ENCODE measurements at regions not wholly inside any gene's neighbourhood (a gene's known extent, or its start where the extent isn't known, plus 50 kb on each side); places are given as distances from the start of the nearest gene placed in this dataset.
"Not testable (repeated sequence)": the region's sequence is repeated elsewhere in the genome, so short reads cannot be mapped to it uniquely, and the experiment has no call there.

- DNase-seq, result no peak
Measured at GRCh38 chr7:26954951-26955350, 90.6 kb upstream of the SKAP2 start.

- DNase-seq, result no peak
Measured at GRCh38 chr7:26951407-26951950, 87.1 kb upstream of the SKAP2 start.

- no peak for DNase-seq
Measured at GRCh38 chr7:26950889-26951288, 86.5 kb upstream of the SKAP2 start.

GRCh38 chr7:26949319-26949718 lies 84.9 kb upstream of the SKAP2 start:
- no peak for DNase-seq

GRCh38 chr7:26948617-26949118 lies 84.3 kb upstream of the SKAP2 start:
- DNase-seq, result peak; percentile 11

- DNase-seq, result no peak
Measured at GRCh38 chr7:26944501-26945358, 80.3 kb upstream of the SKAP2 start.

GRCh38 chr7:26937939-26938623 lies 73.7 kb upstream of the SKAP2 start:
- no peak for DNase-seq

GRCh38 chr7:26937306-26937705 lies 72.9 kb upstream of the SKAP2 start:
- DNase-seq, result no peak

GRCh38 chr7:26932616-26933015 lies 68.2 kb upstream of the SKAP2 start:
- DNase-seq, result not testable (repeated sequence)

- DNase-seq, result no peak
Measured at GRCh38 chr7:26930845-26931244, 66.5 kb upstream of the SKAP2 start.

GRCh38 chr7:26930201-26930600 lies 65.8 kb upstream of the SKAP2 start:
- no peak for DNase-seq

- DNase-seq, result no peak
Measured at GRCh38 chr7:26928703-26929347, 64.4 kb upstream of the SKAP2 start.

- no peak for DNase-seq
Measured at GRCh38 chr7:26925768-26926167, 61.4 kb upstream of the SKAP2 start.

- no peak for DNase-seq
Measured at GRCh38 chr7:26924149-26924767, 59.9 kb upstream of the SKAP2 start.

- DNase-seq, result no peak
Measured at GRCh38 chr7:26919906-26920493, 55.6 kb upstream of the SKAP2 start.

GRCh38 chr7:26918241-26918640 lies 53.9 kb upstream of the SKAP2 start:
- peak; percentile 72 for DNase-seq

- DNase-seq, result no peak
Measured at GRCh38 chr7:26916779-26917320, 52.5 kb upstream of the SKAP2 start.

GRCh38 chr7:26916336-26916735 lies 51.9 kb upstream of the SKAP2 start:
- no peak for DNase-seq

All from NCI-H226 (cell line).